CD4-positive, CD25-positive, alpha-beta regulatory T cell (primary cell): ENCODE measurements at regions not wholly inside any gene's neighbourhood (a gene's known extent, or its start where the extent isn't known, plus 50 kb on each side); places are given as distances from the start of the nearest gene placed in this dataset.
"Not testable (repeated sequence)": the region's sequence is repeated elsewhere in the genome, so short reads cannot be mapped to it uniquely, and the experiment has no call there.

Experiments used
- ATAC-seq, 2 donors: fragments of 150-1000 bp; cut with Tn5 transposase; one replicate each; pipeline ENCODE4 v1.10.0; 2021; ENCODE audit warnings: low read depth in 2 of 2, moderate number of reproducible peaks in 2 of 2, moderate library complexity in 1 of 2
- DNase-seq, 3 donors: peaks; one replicate each; pipeline versions ENCODE4 v3.0.0 to v3.0.0-alpha.2; 2012 to 2022; ENCODE audit warnings: mixed read lengths in 1 of 3
- H3K27ac ChIP-seq: one replicate; pipeline ENCODE4 v1.7.0; 2013; ENCODE audit warnings: mild to moderate bottlenecking, low read length; ENCODE audit not compliant: insufficient read depth, poor library complexity, severe bottlenecking
- H3K27me3 ChIP-seq: one replicate; pipeline ENCODE4 v1.7.0; 2013; ENCODE audit warnings: low read length; ENCODE audit not compliant: control insufficient read depth, insufficient read depth
- H3K36me3 ChIP-seq: one replicate; pipeline ENCODE4 v1.7.0; 2013; ENCODE audit warnings: mild to moderate bottlenecking, low read length, moderate library complexity; ENCODE audit not compliant: control insufficient read depth, insufficient read depth
- H3K4me1 ChIP-seq: 2 replicates; pipeline ENCODE4 v1.7.0; 2013; ENCODE audit warnings: mild to moderate bottlenecking, low read length; ENCODE audit not compliant: insufficient read depth, control insufficient read depth, poor library complexity, severe bottlenecking
- H3K4me3 ChIP-seq: one replicate; pipeline ENCODE4 v1.7.0; 2013; ENCODE audit warnings: low read depth, mild to moderate bottlenecking, low read length, moderate library complexity
- H3K9me3 ChIP-seq, 2 experiments: 1 replicate in 1 of 2; 2 replicates in 1 of 2; pipeline ENCODE4 v1.7.0; 2013; ENCODE audit warnings: low read length in 2 of 2, mild to moderate bottlenecking in 1 of 2, moderate library complexity in 1 of 2; ENCODE audit not compliant: control insufficient read depth in 2 of 2
- H3K27ac Mint-ChIP-seq, 3 donors: one replicate each; pipeline ENCODE4 v1.8.0; 2020 to 2022; ENCODE audit warnings: mild to moderate bottlenecking in 3 of 3, mixed read lengths in 3 of 3, moderate library complexity in 2 of 3
- H3K27me3 Mint-ChIP-seq: one replicate; pipeline ENCODE4 v1.8.0; 2022; ENCODE audit warnings: mild to moderate bottlenecking, mixed read lengths
- H3K36me3 Mint-ChIP-seq: one replicate; pipeline ENCODE4 v1.8.0; 2020; ENCODE audit warnings: mixed read lengths
- H3K4me1 Mint-ChIP-seq, 4 donors: one replicate each; pipeline ENCODE4 v1.8.0; 2020 to 2022; ENCODE audit warnings: mixed read lengths in 4 of 4, mild to moderate bottlenecking in 1 of 4
- H3K4me3 Mint-ChIP-seq, 4 donors: one replicate each; pipeline ENCODE4 v1.8.0; 2020 to 2022; ENCODE audit warnings: mild to moderate bottlenecking in 4 of 4, mixed read lengths in 4 of 4, moderate library complexity in 3 of 4
- H3K9me3 Mint-ChIP-seq, 7 donors: one replicate each; pipeline ENCODE4 v1.8.0; 2020 to 2022; ENCODE audit warnings: mixed read lengths in 7 of 7, mild to moderate bottlenecking in 3 of 7, moderate library complexity in 2 of 7

GRCh38 chrX:77061022-77061421, 386.2 kb upstream of the FGF16 start:
- Histone ChIP-seq H3K4me3 (no peak overlapping the region), H3K27ac (no peak overlapping the region), H3K9me3 (no peaks in the 10 kb centered on the region), H3K4me1 (no peaks in the 10 kb centered on the region), H3K27me3 (no peaks in the 10 kb centered on the region), H3K36me3 (no peaks in the 10 kb centered on the region)
- no peaks in the 10 kb centered on the region for H3K4me1 Mint-ChIP-seq
- peaks cover 0 to 3% (median 0%) of the 10 kb centered on the region in 7 donors for H3K9me3 Mint-ChIP-seq
- no peak for DNase-seq
- no peaks in the 10 kb centered on the region for H3K27me3 Mint-ChIP-seq
- no peak overlapping the region for H3K27ac Mint-ChIP-seq
- H3K36me3 Mint-ChIP-seq: no peaks in the 10 kb centered on the region
- no peak overlapping the region for H3K4me3 Mint-ChIP-seq
- no peak for ATAC-seq

DNA sequence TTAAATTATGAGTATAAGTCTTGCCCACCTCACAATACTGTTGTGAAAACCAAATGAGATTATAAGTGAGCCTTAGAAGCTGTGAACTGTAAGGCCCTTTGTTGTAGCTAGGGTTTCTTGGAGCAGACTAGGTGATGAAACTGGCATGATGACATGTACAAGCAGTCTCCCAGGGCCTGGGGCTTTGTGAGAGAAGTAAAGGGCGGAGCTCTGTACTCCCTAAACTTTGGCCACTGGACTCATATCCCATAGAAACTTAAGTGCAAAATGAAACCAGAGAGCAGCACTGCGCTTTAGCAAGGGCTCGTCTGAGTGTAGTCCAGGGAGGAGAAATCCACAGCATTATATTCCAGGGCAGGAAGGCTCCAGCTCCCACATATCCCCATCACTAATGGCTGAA, 385.6 kb upstream of the FGF16 start:
- H3K9me3 Mint-ChIP-seq: peaks cover 0 to 3% (median 0%) of the 10 kb centered on the region in 7 donors
- H3K27ac Mint-ChIP-seq: no peak overlapping the region
- Histone ChIP-seq H3K4me3 (no peak overlapping the region), H3K27me3 (no peaks in the 10 kb centered on the region), H3K36me3 (no peaks in the 10 kb centered on the region), H3K27ac (no peak overlapping the region), H3K4me1 (no peaks in the 10 kb centered on the region), H3K9me3 (no peaks in the 10 kb centered on the region)
- H3K36me3 Mint-ChIP-seq: no peaks in the 10 kb centered on the region
- DNase-seq (no peak), ATAC-seq (no peak)
- no peaks in the 10 kb centered on the region for H3K27me3 Mint-ChIP-seq
- H3K4me3 Mint-ChIP-seq: no peak overlapping the region
- H3K4me1 Mint-ChIP-seq: no peaks in the 10 kb centered on the region

- ATAC-seq (no peak), DNase-seq (no peak)
- Mint-ChIP-seq H3K4me3 (no peak overlapping the region), H3K9me3 (peaks cover 0 to 2% (median 0%) of the 10 kb centered on the region in 7 donors), H3K4me1 (peaks cover 0 to 12% (median 5%) of the 10 kb centered on the region in 4 donors), H3K36me3 (no peaks in the 10 kb centered on the region), H3K27me3 (no peaks in the 10 kb centered on the region), H3K27ac (no peak overlapping the region)
- Histone ChIP-seq H3K36me3 (no peaks in the 10 kb centered on the region), H3K27ac (no peak overlapping the region), H3K4me3 (no peak overlapping the region), H3K27me3 (no peaks in the 10 kb centered on the region), H3K9me3 (no peaks in the 10 kb centered on the region), H3K4me1 (no peaks in the 10 kb centered on the region)
These were observed 381.3 kb upstream of the FGF16 start for GRCh38 chrX:77065896-77066295.

GRCh38 chrX:77070202-77070918, 376.8 kb upstream of the FGF16 start:
- peak overlapping the region in 1 of 4 donors; percentile 1 for H3K4me3 Mint-ChIP-seq
- no peaks in the 10 kb centered on the region for H3K36me3 ChIP-seq
- H3K36me3 Mint-ChIP-seq: no peaks in the 10 kb centered on the region
- peaks cover 0 to 12% (median 5%) of the 10 kb centered on the region in 4 donors for H3K4me1 Mint-ChIP-seq
- peaks cover 0 to 1% (median 0%) of the 10 kb centered on the region in 7 donors for H3K9me3 Mint-ChIP-seq
- H3K27ac ChIP-seq: no peak overlapping the region
- H3K27me3 Mint-ChIP-seq: no peaks in the 10 kb centered on the region
- DNase-seq (no peak), ATAC-seq (no peak)
- no peaks in the 10 kb centered on the region for H3K27me3 ChIP-seq
- H3K4me3 ChIP-seq: no peak overlapping the region
- peak overlapping the region in 1 of 3 donors; percentile 59 for H3K27ac Mint-ChIP-seq
- no peaks in the 10 kb centered on the region for H3K9me3 ChIP-seq
- no peaks in the 10 kb centered on the region for H3K4me1 ChIP-seq

DNA sequence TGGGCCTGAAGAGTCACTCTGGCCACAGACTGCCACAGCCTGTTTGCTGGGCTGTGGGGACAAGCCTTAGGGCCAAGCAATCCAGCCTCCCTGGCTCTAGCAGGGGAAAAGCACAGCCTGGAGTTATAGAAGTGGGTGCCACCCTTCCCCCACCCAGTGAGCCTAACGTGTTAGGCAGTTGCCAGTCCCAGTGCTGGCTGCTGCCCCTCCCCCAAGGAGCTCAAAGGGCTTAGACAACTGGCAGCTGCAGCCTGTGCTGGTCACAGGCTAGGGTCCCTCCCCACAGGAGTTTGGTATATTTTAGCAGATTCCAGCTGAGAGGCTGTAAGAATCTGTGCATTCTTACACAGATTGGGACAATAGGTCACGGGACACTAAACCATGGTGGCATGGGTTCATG, 370.3 kb upstream of the FGF16 start:
- Mint-ChIP-seq H3K27me3 (no peaks in the 10 kb centered on the region), H3K4me3 (no peak overlapping the region), H3K4me1 (no peaks in the 10 kb centered on the region), H3K9me3 (peaks cover 0 to 18% (median 2%) of the 10 kb centered on the region in 7 donors), H3K27ac (no peak overlapping the region), H3K36me3 (no peaks in the 10 kb centered on the region)
- H3K9me3 ChIP-seq: peaks cover 2 to 4% of the 10 kb centered on the region in 2 experiments
- ATAC-seq: no peak
- no peak for DNase-seq
- H3K4me3 ChIP-seq: no peak overlapping the region
- no peak overlapping the region for H3K27ac ChIP-seq
- H3K4me1 ChIP-seq: no peaks in the 10 kb centered on the region
- no peaks in the 10 kb centered on the region for H3K36me3 ChIP-seq
- no peaks in the 10 kb centered on the region for H3K27me3 ChIP-seq

DNA sequence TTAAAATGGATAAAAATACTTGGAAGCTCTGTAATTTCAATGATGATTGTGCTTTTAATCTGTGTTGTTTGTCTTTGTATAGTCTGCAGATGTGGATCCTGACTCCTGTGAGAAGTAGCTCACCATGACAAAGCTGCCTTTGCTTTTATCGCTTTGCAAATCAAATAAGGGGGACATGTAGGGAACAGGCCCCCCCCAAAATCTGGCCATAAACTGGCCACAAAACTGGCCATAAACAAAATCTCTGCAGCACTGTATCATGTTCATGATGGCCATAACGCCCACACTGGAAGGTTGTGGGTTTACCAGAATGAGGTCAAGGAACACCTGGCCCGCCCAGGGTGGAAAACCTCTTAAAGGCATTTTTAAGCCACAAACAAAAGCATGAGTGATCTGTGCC, 366.0 kb upstream of the FGF16 start:
- H3K27ac ChIP-seq, H3K36me3 ChIP-seq, ATAC-seq, H3K4me1 ChIP-seq, H3K27me3 ChIP-seq, H3K4me1 Mint-ChIP-seq, H3K27ac Mint-ChIP-seq, H3K4me3 Mint-ChIP-seq, H3K4me3 ChIP-seq, H3K36me3 Mint-ChIP-seq, H3K27me3 Mint-ChIP-seq, H3K9me3 ChIP-seq, DNase-seq: not testable (repeated sequence)
- H3K9me3 Mint-ChIP-seq: peaks cover 0 to 18% (median 6%) of the 10 kb centered on the region in 7 donors

GRCh38 chrX:77085372-77085771, 361.8 kb upstream of the FGF16 start:
- H3K27me3 Mint-ChIP-seq: peaks cover 4% of the 10 kb centered on the region
- Histone ChIP-seq H3K4me1 (no peaks in the 10 kb centered on the region), H3K27me3 (no peaks in the 10 kb centered on the region), H3K9me3 (peaks cover 2 to 9% of the 10 kb centered on the region in 2 experiments), H3K36me3 (no peaks in the 10 kb centered on the region), H3K27ac (no peak overlapping the region), H3K4me3 (no peak overlapping the region)
- DNase-seq (no peak), ATAC-seq (no peak)
- no peaks in the 10 kb centered on the region for H3K36me3 Mint-ChIP-seq
- no peak overlapping the region for H3K4me3 Mint-ChIP-seq
- peaks cover 0 to 14% (median 6%) of the 10 kb centered on the region in 7 donors for H3K9me3 Mint-ChIP-seq
- no peaks in the 10 kb centered on the region for H3K4me1 Mint-ChIP-seq
- H3K27ac Mint-ChIP-seq: no peak overlapping the region

DNA sequence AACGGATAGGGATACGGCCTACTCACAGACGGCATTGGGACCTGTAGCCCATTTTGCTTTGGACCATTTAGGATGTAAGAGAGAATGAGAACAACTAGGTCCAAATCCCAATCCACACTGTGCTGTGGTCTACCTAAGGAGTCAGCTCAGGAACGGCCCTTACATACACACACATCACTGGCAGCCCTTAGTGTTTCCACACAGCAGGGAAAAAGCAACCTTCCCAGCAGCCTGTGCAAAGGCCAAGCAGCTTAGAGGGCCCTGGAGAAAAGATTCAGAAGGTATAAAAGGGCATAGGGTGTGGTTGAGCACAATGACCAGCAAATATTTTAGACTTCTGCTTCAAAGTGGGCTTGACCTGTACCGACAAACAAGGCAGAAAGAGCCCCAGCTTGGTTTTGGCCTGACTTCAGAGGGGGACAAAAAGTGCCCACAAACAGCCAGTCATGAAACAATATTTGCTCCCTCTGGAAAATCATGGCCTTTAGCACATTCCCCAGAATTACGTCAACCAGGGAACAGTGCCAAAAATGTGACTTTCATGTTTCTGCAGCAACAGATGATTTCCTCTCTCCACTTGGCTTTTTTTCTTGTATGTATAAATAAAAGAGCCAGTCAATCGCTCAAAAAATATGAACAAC, 359.5 kb upstream of the FGF16 start:
- DNase-seq (no peak), ATAC-seq (no peak)
- Histone ChIP-seq H3K27me3 (no peaks in the 10 kb centered on the region), H3K4me3 (no peak overlapping the region), H3K9me3 (no peaks in the 10 kb centered on the region), H3K27ac (no peak overlapping the region), H3K36me3 (no peaks in the 10 kb centered on the region), H3K4me1 (no peaks in the 10 kb centered on the region)
- Mint-ChIP-seq H3K27ac (no peak overlapping the region), H3K4me3 (no peak overlapping the region), H3K9me3 (peaks cover 0 to 6% (median 1%) of the 10 kb centered on the region in 7 donors), H3K4me1 (no peaks in the 10 kb centered on the region), H3K36me3 (no peaks in the 10 kb centered on the region), H3K27me3 (peaks cover 4% of the 10 kb centered on the region)
